ENCODE measurements at regions not wholly inside any gene's neighbourhood (a gene's known extent, or its start where the extent isn't known, plus 50 kb on each side); places are given as distances from the start of the nearest gene placed in this dataset.

GRCh38 chrX:131779741-131780140, 235.9 kb downstream of the OR13H1 start:
- Mint-ChIP-seq H3K4me3 (peak overlapping the region in 2 of 4 donors; percentile 84 to 91), H3K4me1 (peaks cover 0 to 22% (median 0%) of the 10 kb centered on the region in 4 donors), H3K27ac (no peak overlapping the region), H3K27me3 (no peaks in the 10 kb centered on the region), H3K36me3 (no peaks in the 10 kb centered on the region), H3K9me3 (no peaks in the 10 kb centered on the region)
- no peak overlapping the region for H3K27ac ChIP-seq (ENCODE audit: insufficient read depth, low read length, poor library complexity, severe bottlenecking)
- DNase-seq (no peak), ATAC-seq (ENCODE audit: low read depth in 2 of 2) (no peak)
- no peaks in the 10 kb centered on the region for H3K27me3 ChIP-seq (ENCODE audit: control insufficient read depth, insufficient read depth, low read length)
- no peaks in the 10 kb centered on the region for H3K36me3 ChIP-seq (ENCODE audit: control insufficient read depth, insufficient read depth, low read length)
- peaks cover 3% of the 10 kb centered on the region for H3K4me1 ChIP-seq (ENCODE audit: control insufficient read depth, insufficient read depth, low read length, poor library complexity, severe bottlenecking)
- no peaks in the 10 kb centered on the region for H3K9me3 ChIP-seq (ENCODE audit: control insufficient read depth in 2 of 2, low read length in 2 of 2)
- H3K4me3 ChIP-seq (ENCODE audit: low read depth, low read length): no peak overlapping the region

- Histone ChIP-seq H3K27ac (ENCODE audit: insufficient read depth, low read length, poor library complexity, severe bottlenecking) (no peak overlapping the region), H3K9me3 (ENCODE audit: control insufficient read depth in 2 of 2, low read length in 2 of 2) (no peaks in the 10 kb centered on the region), H3K36me3 (ENCODE audit: control insufficient read depth, insufficient read depth, low read length) (no peaks in the 10 kb centered on the region), H3K27me3 (ENCODE audit: control insufficient read depth, insufficient read depth, low read length) (no peaks in the 10 kb centered on the region), H3K4me3 (ENCODE audit: low read depth, low read length) (no peak overlapping the region), H3K4me1 (ENCODE audit: control insufficient read depth, insufficient read depth, low read length, poor library complexity, severe bottlenecking) (peaks cover 3% of the 10 kb centered on the region)
- Mint-ChIP-seq H3K27me3 (no peaks in the 10 kb centered on the region), H3K9me3 (no peaks in the 10 kb centered on the region), H3K4me3 (no peak overlapping the region), H3K36me3 (no peaks in the 10 kb centered on the region), H3K4me1 (peaks cover 0 to 22% (median 0%) of the 10 kb centered on the region in 4 donors), H3K27ac (no peak overlapping the region)
- no peak for ATAC-seq (ENCODE audit: low read depth in 2 of 2)
- no peak for DNase-seq
These were observed 238.8 kb downstream of the OR13H1 start for GRCh38 chrX:131782646-131783045.

- Histone ChIP-seq H3K27ac (ENCODE audit: insufficient read depth, low read length, poor library complexity, severe bottlenecking) (no peak overlapping the region), H3K27me3 (ENCODE audit: control insufficient read depth, insufficient read depth, low read length) (no peaks in the 10 kb centered on the region), H3K4me1 (ENCODE audit: control insufficient read depth, insufficient read depth, low read length, poor library complexity, severe bottlenecking) (no peaks in the 10 kb centered on the region), H3K36me3 (ENCODE audit: control insufficient read depth, insufficient read depth, low read length) (no peaks in the 10 kb centered on the region), H3K9me3 (ENCODE audit: control insufficient read depth in 2 of 2, low read length in 2 of 2) (no peaks in the 10 kb centered on the region), H3K4me3 (ENCODE audit: low read depth, low read length) (no peak overlapping the region)
- Mint-ChIP-seq H3K4me3 (peak overlapping the region in 3 of 4 donors; percentile 34 to 76 (median 56)), H3K27ac (peak overlapping the region in 2 of 3 donors; percentile 8 to 16), H3K27me3 (no peaks in the 10 kb centered on the region), H3K36me3 (no peaks in the 10 kb centered on the region), H3K9me3 (no peaks in the 10 kb centered on the region), H3K4me1 (peaks cover 0 to 14% (median 0%) of the 10 kb centered on the region in 4 donors)
- DNase-seq (peak in 2 of 3 donors; percentile 88 to 92), ATAC-seq (ENCODE audit: low read depth in 2 of 2) (no peak)
These were observed 239.4 kb upstream of the STK26 start for GRCh38 chrX:131783555-131784308.

- DNase-seq (no peak), ATAC-seq (ENCODE audit: low read depth in 2 of 2) (no peak)
- H3K9me3 ChIP-seq (ENCODE audit: control insufficient read depth in 2 of 2, low read length in 2 of 2): no peaks in the 10 kb centered on the region
- Mint-ChIP-seq H3K27ac (no peak overlapping the region), H3K4me3 (no peak overlapping the region), H3K27me3 (no peaks in the 10 kb centered on the region), H3K4me1 (peaks cover 0 to 11% (median 0%) of the 10 kb centered on the region in 4 donors), H3K36me3 (no peaks in the 10 kb centered on the region), H3K9me3 (no peaks in the 10 kb centered on the region)
- no peaks in the 10 kb centered on the region for H3K36me3 ChIP-seq (ENCODE audit: control insufficient read depth, insufficient read depth, low read length)
- H3K4me1 ChIP-seq (ENCODE audit: control insufficient read depth, insufficient read depth, low read length, poor library complexity, severe bottlenecking): no peaks in the 10 kb centered on the region
- H3K27me3 ChIP-seq (ENCODE audit: control insufficient read depth, insufficient read depth, low read length): no peaks in the 10 kb centered on the region
- no peak overlapping the region for H3K4me3 ChIP-seq (ENCODE audit: low read depth, low read length)
- no peak overlapping the region for H3K27ac ChIP-seq (ENCODE audit: insufficient read depth, low read length, poor library complexity, severe bottlenecking)
These were observed 233.4 kb upstream of the STK26 start for GRCh38 chrX:131789664-131790063.

GRCh38 chrX:131791608-131792355, 231.3 kb upstream of the STK26 start:
- H3K4me3 ChIP-seq (ENCODE audit: low read depth, low read length): peak overlapping the region; percentile 37
- H3K27ac Mint-ChIP-seq: peak overlapping the region in 2 of 3 donors; percentile 75 to 83

GRCh38 chrX:131792356-131792749, 230.7 kb upstream of the STK26 start:
- H3K27ac ChIP-seq (ENCODE audit: insufficient read depth, low read length, poor library complexity, severe bottlenecking): no peak overlapping the region
- no peaks in the 10 kb centered on the region for H3K9me3 Mint-ChIP-seq
- no peaks in the 10 kb centered on the region for H3K4me1 ChIP-seq (ENCODE audit: control insufficient read depth, insufficient read depth, low read length, poor library complexity, severe bottlenecking)
- H3K4me1 Mint-ChIP-seq: peaks cover 0 to 14% (median 0%) of the 10 kb centered on the region in 4 donors
- ATAC-seq (ENCODE audit: low read depth in 2 of 2) (no peak), DNase-seq (peak in 2 of 3 donors; percentile 93 to 96)
- H3K9me3 ChIP-seq (ENCODE audit: control insufficient read depth in 2 of 2, low read length in 2 of 2): no peaks in the 10 kb centered on the region
- H3K27me3 ChIP-seq (ENCODE audit: control insufficient read depth, insufficient read depth, low read length): no peaks in the 10 kb centered on the region
- peak overlapping the region in 3 of 4 donors; percentile 92 to 98 (median 97) for H3K4me3 Mint-ChIP-seq
- no peaks in the 10 kb centered on the region for H3K36me3 Mint-ChIP-seq
- peak overlapping the region; percentile 41 for H3K4me3 ChIP-seq (ENCODE audit: low read depth, low read length)
- H3K36me3 ChIP-seq (ENCODE audit: control insufficient read depth, insufficient read depth, low read length): no peaks in the 10 kb centered on the region
- peak overlapping the region in 2 of 3 donors; percentile 75 to 96 for H3K27ac Mint-ChIP-seq
- H3K27me3 Mint-ChIP-seq: no peaks in the 10 kb centered on the region

More at GRCh38 chrX:131791608-131792355, 231.3 kb upstream of the STK26 start:
- DNase-seq (no peak), ATAC-seq (ENCODE audit: low read depth in 2 of 2) (no peak)
- H3K4me1 Mint-ChIP-seq: peaks cover 0 to 14% (median 0%) of the 10 kb centered on the region in 4 donors
- Histone ChIP-seq H3K36me3 (ENCODE audit: control insufficient read depth, insufficient read depth, low read length) (no peaks in the 10 kb centered on the region), H3K4me1 (ENCODE audit: control insufficient read depth, insufficient read depth, low read length, poor library complexity, severe bottlenecking) (no peaks in the 10 kb centered on the region), H3K9me3 (ENCODE audit: control insufficient read depth in 2 of 2, low read length in 2 of 2) (no peaks in the 10 kb centered on the region), H3K27ac (ENCODE audit: insufficient read depth, low read length, poor library complexity, severe bottlenecking) (no peak overlapping the region), H3K27me3 (ENCODE audit: control insufficient read depth, insufficient read depth, low read length) (no peaks in the 10 kb centered on the region)
- H3K27me3 Mint-ChIP-seq: no peaks in the 10 kb centered on the region
- no peaks in the 10 kb centered on the region for H3K36me3 Mint-ChIP-seq
- H3K9me3 Mint-ChIP-seq: no peaks in the 10 kb centered on the region
- peak overlapping the region in 3 of 4 donors; percentile 92 to 98 (median 97) for H3K4me3 Mint-ChIP-seq

GRCh38 chrX:131792789-131793462, 230.2 kb upstream of the STK26 start:
- peak overlapping the region in 3 of 4 donors; percentile 92 to 98 (median 97) for H3K4me3 Mint-ChIP-seq
- Histone ChIP-seq H3K27ac (ENCODE audit: insufficient read depth, low read length, poor library complexity, severe bottlenecking) (no peak overlapping the region), H3K36me3 (ENCODE audit: control insufficient read depth, insufficient read depth, low read length) (no peaks in the 10 kb centered on the region), H3K4me3 (ENCODE audit: low read depth, low read length) (peak overlapping the region; percentile 48), H3K27me3 (ENCODE audit: control insufficient read depth, insufficient read depth, low read length) (no peaks in the 10 kb centered on the region), H3K4me1 (ENCODE audit: control insufficient read depth, insufficient read depth, low read length, poor library complexity, severe bottlenecking) (no peaks in the 10 kb centered on the region), H3K9me3 (ENCODE audit: control insufficient read depth in 2 of 2, low read length in 2 of 2) (no peaks in the 10 kb centered on the region)
- H3K4me1 Mint-ChIP-seq: peaks cover 0 to 14% (median 0%) of the 10 kb centered on the region in 4 donors
- ATAC-seq (ENCODE audit: low read depth in 2 of 2) (no peak), DNase-seq (peak in 2 of 3 donors; percentile 91 to 94)
- no peaks in the 10 kb centered on the region for H3K27me3 Mint-ChIP-seq
- H3K9me3 Mint-ChIP-seq: no peaks in the 10 kb centered on the region
- H3K27ac Mint-ChIP-seq: peak overlapping the region in 2 of 3 donors; percentile 75 to 96
- no peaks in the 10 kb centered on the region for H3K36me3 Mint-ChIP-seq

Measured in CD4-positive, CD25-positive, alpha-beta regulatory T cell (primary cell).